Astrocyte (in vitro differentiated cells and primary cell): ENCODE measurements at regions not wholly inside any gene's neighbourhood (a gene's known extent, or its start where the extent isn't known, plus 50 kb on each side); places are given as distances from the start of the nearest gene placed in this dataset.
A peak's percentile ranks its signal among the peaks of the same experiment; 100 is the strongest.

Experiments
- DNase-seq: peaks from one replicate; pipeline ENCODE4 v3.0.0-alpha.2; 2010; ENCODE audit warnings: low read depth
- FAIRE-seq: peaks from 2 replicates; lab custom pipeline; 2011; peaks lifted over from hg19 to GRCh38; lab: Jason Lieb, UNC
- H2AFZ ChIP-seq: 2 replicates; pipeline ENCODE4 v1.6.0; 2012; ENCODE audit warnings: low read depth, low read length, inconsistent platforms
- H3K27ac ChIP-seq: 2 replicates; pipeline ENCODE4 v1.5.1; 2011; ENCODE audit warnings: low read depth, low read length, inconsistent platforms
- H3K27me3 ChIP-seq: 2 replicates; pipeline ENCODE4 v1.6.0; 2011; ENCODE audit warnings: low read length, inconsistent platforms; ENCODE audit not compliant: insufficient read depth
- H3K36me3 ChIP-seq: 2 replicates; pipeline ENCODE4 v1.5.1; 2011; ENCODE audit warnings: low read length, inconsistent platforms; ENCODE audit not compliant: insufficient read depth
- H3K4me1 ChIP-seq: 2 replicates; pipeline ENCODE4 v1.5.1; 2011; ENCODE audit warnings: low read length, inconsistent platforms; ENCODE audit not compliant: insufficient read depth
- H3K4me2 ChIP-seq: 2 replicates; pipeline ENCODE4 v1.6.0; 2012; ENCODE audit warnings: low read length, inconsistent platforms
- H3K4me3 ChIP-seq: 2 replicates; pipeline ENCODE4 v1.5.1; 2011; ENCODE audit warnings: low read depth, mild to moderate bottlenecking, low read length, inconsistent platforms; ENCODE audit not compliant: insufficient read depth
- H3K79me2 ChIP-seq: 2 replicates; pipeline ENCODE4 v1.6.0; 2012; ENCODE audit warnings: mild to moderate bottlenecking, low read length, inconsistent platforms; ENCODE audit not compliant: insufficient read depth
- H3K9ac ChIP-seq: 2 replicates; pipeline ENCODE4 v1.6.0; 2012; ENCODE audit warnings: mild to moderate bottlenecking, low read length, inconsistent platforms
- H3K9me3 ChIP-seq: 2 replicates; pipeline ENCODE4 v1.5.1; 2012; ENCODE audit warnings: low read depth, mild to moderate bottlenecking, low read length, inconsistent platforms; ENCODE audit not compliant: insufficient read depth
- H4K20me1 ChIP-seq: 2 replicates; pipeline ENCODE4 v1.6.0; 2012; ENCODE audit warnings: low read length, inconsistent platforms; ENCODE audit not compliant: insufficient read depth
- H3K27ac Mint-ChIP-seq: one replicate; pipeline ENCODE4 v1.8.0; 2021; ENCODE audit warnings: mild to moderate bottlenecking, mixed read lengths; ENCODE audit not compliant: unreplicated experiment
- H3K27me3 Mint-ChIP-seq: one replicate; pipeline ENCODE4 v1.8.0; 2021; ENCODE audit warnings: low read depth, mixed read lengths; ENCODE audit not compliant: unreplicated experiment
- H3K36me3 Mint-ChIP-seq: one replicate; pipeline ENCODE4 v1.8.0; 2021; ENCODE audit warnings: low read depth, mixed read lengths; ENCODE audit not compliant: unreplicated experiment
- H3K4me1 Mint-ChIP-seq: one replicate; pipeline ENCODE4 v1.8.0; 2021; ENCODE audit warnings: low read depth, mixed read lengths; ENCODE audit not compliant: unreplicated experiment
- H3K4me3 Mint-ChIP-seq: one replicate; pipeline ENCODE4 v1.8.0; 2021; ENCODE audit warnings: mild to moderate bottlenecking, moderate library complexity, mixed read lengths; ENCODE audit not compliant: unreplicated experiment
- H3K9me3 Mint-ChIP-seq: one replicate; pipeline ENCODE4 v1.8.0; 2021; ENCODE audit warnings: mild to moderate bottlenecking, mixed read lengths; ENCODE audit not compliant: unreplicated experiment
- CTCF ChIP-seq: IDR thresholded peaks from 2 replicates; pipeline ENCODE4 v1.5.1; 2011; ENCODE audit warnings: low read depth, mild to moderate bottlenecking, inconsistent platforms, low read length, moderate library complexity; ENCODE audit not compliant: insufficient read depth
- EZH2 ChIP-seq: IDR thresholded peaks from 2 replicates; pipeline ENCODE4 v1.6.1; 2012; ENCODE audit warnings: mild to moderate bottlenecking, low read length, inconsistent platforms; ENCODE audit not compliant: insufficient read depth

- no peak overlapping the region for H3K27ac ChIP-seq
- peak; percentile 20 for DNase-seq
These were observed 67.0 kb upstream of the SLC25A26 start for GRCh38 chr3:66153481-66154443.

GRCh38 chr3:66152336-66152735, 68.5 kb upstream of the SLC25A26 start:
- DNase-seq (no peak), FAIRE-seq (no peak)
- Histone ChIP-seq H3K4me3 (no peak overlapping the region), H2AFZ (no peak overlapping the region), H3K79me2 (no peaks in the 10 kb centered on the region), H4K20me1 (no peaks in the 10 kb centered on the region), H3K9me3 (no peaks in the 10 kb centered on the region), H3K27ac (no peak overlapping the region), H3K36me3 (no peaks in the 10 kb centered on the region), H3K4me2 (no peak overlapping the region), H3K9ac (no peak overlapping the region), H3K27me3 (peaks cover 2% of the 10 kb centered on the region), H3K4me1 (peaks cover 4% of the 10 kb centered on the region)
- H3K36me3 Mint-ChIP-seq: no peaks in the 10 kb centered on the region
- TF ChIP-seq EZH2 (no peak), CTCF (no peak)
- H3K27me3 Mint-ChIP-seq: no peaks in the 10 kb centered on the region
- no peak overlapping the region for H3K4me3 Mint-ChIP-seq
- peaks cover 5% of the 10 kb centered on the region for H3K4me1 Mint-ChIP-seq
- H3K27ac Mint-ChIP-seq: no peak overlapping the region
- H3K9me3 Mint-ChIP-seq: peaks cover 3% of the 10 kb centered on the region

More at GRCh38 chr3:66153481-66154443, 67.0 kb upstream of the SLC25A26 start:
- Mint-ChIP-seq H3K27ac (no peak overlapping the region), H3K9me3 (no peaks in the 10 kb centered on the region), H3K36me3 (no peaks in the 10 kb centered on the region), H3K4me3 (no peak overlapping the region), H3K4me1 (peaks cover 5% of the 10 kb centered on the region), H3K27me3 (no peaks in the 10 kb centered on the region)
- peak overlapping the region; percentile 68 for H2AFZ ChIP-seq
- H3K36me3 ChIP-seq: no peaks in the 10 kb centered on the region
- peaks cover 2% of the 10 kb centered on the region for H3K27me3 ChIP-seq
- H3K4me2 ChIP-seq: peak overlapping the region; percentile 86
- H3K4me1 ChIP-seq: peaks cover 4% of the 10 kb centered on the region
- H4K20me1 ChIP-seq: no peaks in the 10 kb centered on the region
- peak overlapping the region; percentile 56 for H3K9ac ChIP-seq
- no peaks in the 10 kb centered on the region for H3K79me2 ChIP-seq
- peak; percentile 9 for FAIRE-seq
- TF ChIP-seq EZH2: no peak
- no peak for TF ChIP-seq CTCF
- no peaks in the 10 kb centered on the region for H3K9me3 ChIP-seq
- H3K4me3 ChIP-seq: peak overlapping the region; percentile 50

GRCh38 chr3:66150977-66151376, 69.8 kb upstream of the SLC25A26 start:
- Mint-ChIP-seq H3K9me3 (peaks cover 4% of the 10 kb centered on the region), H3K27ac (no peak overlapping the region), H3K36me3 (no peaks in the 10 kb centered on the region), H3K4me3 (no peak overlapping the region), H3K4me1 (peaks cover 5% of the 10 kb centered on the region), H3K27me3 (no peaks in the 10 kb centered on the region)
- H3K27me3 ChIP-seq: peaks cover 2% of the 10 kb centered on the region
- H3K4me1 ChIP-seq: peaks cover 4% of the 10 kb centered on the region
- no peak overlapping the region for H3K27ac ChIP-seq
- no peak overlapping the region for H3K4me2 ChIP-seq
- H2AFZ ChIP-seq: no peak overlapping the region
- H3K4me3 ChIP-seq: no peak overlapping the region
- no peak for DNase-seq
- no peak for FAIRE-seq
- H3K36me3 ChIP-seq: no peaks in the 10 kb centered on the region
- TF ChIP-seq CTCF (no peak), EZH2 (no peak)
- H4K20me1 ChIP-seq: no peaks in the 10 kb centered on the region
- H3K9me3 ChIP-seq: no peaks in the 10 kb centered on the region
- no peaks in the 10 kb centered on the region for H3K79me2 ChIP-seq
- no peak overlapping the region for H3K9ac ChIP-seq
